HEK293T (cell line): ENCODE measurements at regions not wholly inside any gene's neighbourhood (a gene's known extent, or its start where the extent isn't known, plus 50 kb on each side); places are given as distances from the start of the nearest gene placed in this dataset.

Experiments
- CTBP1 ChIP-seq: fragments of 450-650 bp; IDR thresholded peaks from 2 replicates; pipeline ENCODE4 v1.6.1; 2016; ENCODE audit warnings: borderline replicate concordance
- ELF4 ChIP-seq: fragments of 450-650 bp; IDR thresholded peaks from 2 replicates; pipeline ENCODE4 v1.6.1; 2017; ENCODE audit warnings: antibody characterized with exemption
- SP1 ChIP-seq: fragments of 450-650 bp; IDR thresholded peaks from 2 replicates; pipeline ENCODE4 v1.6.1; 2017

DNA sequence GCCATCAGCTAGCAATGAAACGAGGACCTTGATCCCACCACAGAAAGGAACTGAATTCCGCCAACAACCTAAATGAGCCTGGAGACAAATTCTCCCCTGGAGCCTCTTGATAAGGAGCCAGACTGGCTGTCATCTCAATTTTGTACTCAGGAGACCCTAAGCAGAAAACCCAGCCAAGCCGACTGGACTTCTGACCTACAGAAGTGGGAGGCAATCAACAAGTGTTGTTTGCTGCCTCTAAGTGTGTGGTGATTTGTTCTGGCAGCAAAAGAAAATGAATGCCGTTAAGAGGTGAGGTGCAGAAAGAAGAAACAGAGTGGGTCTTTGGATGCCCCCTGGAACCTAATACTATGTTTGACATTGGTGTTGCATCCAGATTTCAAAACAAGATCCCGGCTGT is 72.7 kb upstream of the SPATA31E1 start:
- no peak for TF ChIP-seq ELF4
- no peak for TF ChIP-seq CTBP1
- no peak for TF ChIP-seq SP1
